ENCODE measurements at regions not wholly inside any gene's neighbourhood (a gene's known extent, or its start where the extent isn't known, plus 50 kb on each side); places are given as distances from the start of the nearest gene placed in this dataset.

GRCh38 chr11:95693298-95693697 lies 96.3 kb downstream of the FAM76B start:
- DNase-seq (ENCODE audit: low read depth), result no peak
- TF ChIP-seq CTCF (IDR thresholded peaks at IDR 0.05; ENCODE audit: insufficient read depth, low read depth, low read length), result no peak
- H3K4me3 ChIP-seq (ENCODE audit: low read depth, low read length), result no peak overlapping the region

- H3K4me3 ChIP-seq (ENCODE audit: low read depth, low read length), result no peak overlapping the region
- DNase-seq (ENCODE audit: low read depth), result peak; percentile 71
These were observed 96.9 kb downstream of the FAM76B start for GRCh38 chr11:95692526-95693260.

GRCh38 chr11:95690100-95690499 lies 99.5 kb downstream of the FAM76B start:
- H3K4me3 ChIP-seq (ENCODE audit: low read depth, low read length), result no peak overlapping the region
- TF ChIP-seq CTCF (IDR thresholded peaks at IDR 0.05; ENCODE audit: insufficient read depth, low read depth, low read length), result no peak
- DNase-seq (ENCODE audit: low read depth), result peak; percentile 7

More at GRCh38 chr11:95692526-95693260, 96.9 kb downstream of the FAM76B start:
- no peak for TF ChIP-seq CTCF (IDR thresholded peaks at IDR 0.05; ENCODE audit: insufficient read depth, low read depth, low read length)

- no peak for DNase-seq (ENCODE audit: low read depth)
- H3K4me3 ChIP-seq (ENCODE audit: low read depth, low read length), result no peak overlapping the region
- no peak for TF ChIP-seq CTCF (IDR thresholded peaks at IDR 0.05; ENCODE audit: insufficient read depth, low read depth, low read length)
These were observed 100.9 kb downstream of the FAM76B start for GRCh38 chr11:95688501-95689222.

GRCh38 chr11:95688015-95688414 lies 101.6 kb downstream of the FAM76B start:
- no peak for DNase-seq (ENCODE audit: low read depth)
- TF ChIP-seq CTCF (IDR thresholded peaks at IDR 0.05; ENCODE audit: insufficient read depth, low read depth, low read length), result no peak
- H3K4me3 ChIP-seq (ENCODE audit: low read depth, low read length), result no peak overlapping the region

- no peak for DNase-seq (ENCODE audit: low read depth)
- TF ChIP-seq CTCF (IDR thresholded peaks at IDR 0.05; ENCODE audit: insufficient read depth, low read depth, low read length), result no peak
These were observed 103.3 kb downstream of the FAM76B start for GRCh38 chr11:95686265-95686664.

More at GRCh38 chr11:95686265-95686664, 103.3 kb downstream of the FAM76B start:
- no peak overlapping the region for H3K4me3 ChIP-seq (ENCODE audit: low read depth, low read length)

Measured in fibroblast of villous mesenchyme (primary cell).